Ectodermal cell (in vitro differentiated cells): ENCODE measurements at regions not wholly inside any gene's neighbourhood (a gene's known extent, or its start where the extent isn't known, plus 50 kb on each side); places are given as distances from the start of the nearest gene placed in this dataset.

Experiments used
- H3K27ac ChIP-seq: 2 replicates; pipeline ENCODE4 v1.7.0; 2013; ENCODE audit warnings: mild to moderate bottlenecking, low read depth, low read length; ENCODE audit not compliant: insufficient read depth, poor library complexity, severe bottlenecking
- H3K27me3 ChIP-seq: 2 replicates; pipeline ENCODE4 v1.7.0; 2013; ENCODE audit warnings: mild to moderate bottlenecking, low read length; ENCODE audit not compliant: insufficient read depth, control insufficient read depth, poor library complexity, severe bottlenecking
- H3K36me3 ChIP-seq: one replicate; pipeline ENCODE4 v1.7.0; 2013; ENCODE audit warnings: low read length; ENCODE audit not compliant: control insufficient read depth, insufficient read depth
- H3K4me1 ChIP-seq: one replicate; pipeline ENCODE4 v1.7.0; 2013; ENCODE audit warnings: low read length; ENCODE audit not compliant: control insufficient read depth, insufficient read depth
- H3K4me3 ChIP-seq: 2 replicates; pipeline ENCODE4 v1.7.0; 2013; ENCODE audit warnings: low read depth, low read length, control low read depth; ENCODE audit not compliant: insufficient read depth
- H3K9me3 ChIP-seq: 2 replicates; pipeline ENCODE4 v1.7.0; 2013; ENCODE audit warnings: mild to moderate bottlenecking, low read length, moderate library complexity; ENCODE audit not compliant: control insufficient read depth
- WGBS, 2 experiments: methylation state at CpG; one replicate each; pipeline ENCODE4 v1.1.7; 2013; ENCODE audit warnings: missing lambda C conversion rate in 2 of 2; 5-methylcytosine and 5-hydroxymethylcytosine counted together

DNA sequence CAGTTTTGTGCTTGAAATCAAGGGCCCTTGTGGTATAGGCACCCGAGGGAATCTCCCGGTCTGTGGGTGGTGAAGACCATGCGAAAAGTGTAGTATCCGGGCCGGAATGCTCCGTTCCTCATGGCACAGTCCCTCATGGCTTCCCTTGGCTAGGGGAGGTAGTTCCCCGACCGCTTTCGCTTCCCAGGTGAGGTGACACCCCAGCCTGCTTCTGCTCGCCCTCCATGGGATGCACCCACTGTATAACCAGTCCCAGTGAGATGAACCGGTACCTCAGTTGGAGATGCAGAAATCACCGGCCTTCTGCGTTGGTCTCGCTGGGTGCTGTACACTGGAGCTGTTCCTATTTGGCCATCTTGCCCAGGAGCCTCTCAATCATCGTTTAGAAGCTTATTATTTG, 195.7 kb upstream of the POT1 start:
- no peaks in the 10 kb centered on the region for H3K27me3 ChIP-seq
- WGBS, 2 experiments = 96% methylated on average over 15 of the region's 15 CpGs
- H3K27ac ChIP-seq = no peak overlapping the region
- no peaks in the 10 kb centered on the region for H3K4me1 ChIP-seq
- no peak overlapping the region for H3K4me3 ChIP-seq
- no peaks in the 10 kb centered on the region for H3K9me3 ChIP-seq
- H3K36me3 ChIP-seq = no peaks in the 10 kb centered on the region

DNA sequence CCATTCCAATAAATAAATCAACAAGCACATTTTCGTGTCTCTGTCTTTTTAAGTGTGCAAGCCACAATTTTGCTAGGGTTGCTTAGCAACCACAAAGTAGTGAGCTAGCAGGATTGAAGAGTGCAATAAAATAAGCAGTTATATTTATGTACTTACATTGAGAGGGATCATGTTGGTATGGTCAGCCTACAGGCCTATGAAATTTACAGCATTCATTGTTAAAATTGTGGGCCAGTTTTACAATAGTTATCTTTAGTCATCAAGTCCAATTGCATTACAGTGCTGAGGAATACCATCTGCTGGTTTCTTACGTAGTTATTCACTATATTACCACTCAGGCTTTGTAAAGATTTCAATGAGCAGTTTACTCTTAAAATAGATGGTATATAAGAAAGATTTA, 192.5 kb upstream of the POT1 start:
- H3K27me3 ChIP-seq = no peaks in the 10 kb centered on the region
- 97% methylated on average over 2 of the region's 2 CpGs; no CpG with 5 or more reads in 1 of the 2 experiments for WGBS, 2 experiments
- no peaks in the 10 kb centered on the region for H3K36me3 ChIP-seq
- no peak overlapping the region for H3K27ac ChIP-seq
- no peaks in the 10 kb centered on the region for H3K9me3 ChIP-seq
- no peaks in the 10 kb centered on the region for H3K4me1 ChIP-seq
- no peak overlapping the region for H3K4me3 ChIP-seq

DNA sequence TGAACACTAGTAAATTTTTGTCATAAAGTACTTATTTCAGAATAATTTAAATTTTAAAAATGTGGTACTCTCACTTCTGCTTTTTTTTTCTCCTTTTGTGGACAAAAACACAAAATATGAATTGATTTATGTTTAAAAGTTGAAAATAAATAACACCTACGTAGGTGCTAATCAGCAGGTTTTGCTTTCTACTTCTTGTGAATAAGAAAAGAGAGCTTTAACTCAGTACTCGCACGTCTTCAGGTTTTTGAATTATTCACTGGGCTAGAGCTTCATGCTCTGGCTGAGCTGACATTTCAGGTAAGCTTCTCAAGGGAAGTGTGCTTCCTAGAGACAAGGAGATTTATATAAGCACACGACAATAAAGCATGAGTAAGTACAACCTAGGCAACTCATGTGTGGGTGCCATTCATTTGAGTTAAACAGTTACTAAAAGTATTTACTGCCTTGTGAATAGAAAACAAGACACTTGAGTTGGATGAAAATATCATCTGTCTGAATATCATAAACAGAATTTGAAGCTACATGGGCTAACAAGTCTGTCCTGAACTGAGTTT, 190.0 kb upstream of the POT1 start:
- Histone ChIP-seq H3K36me3 (no peaks in the 10 kb centered on the region), H3K27me3 (no peaks in the 10 kb centered on the region), H3K27ac (no peak overlapping the region), H3K9me3 (no peaks in the 10 kb centered on the region), H3K4me3 (no peak overlapping the region), H3K4me1 (no peaks in the 10 kb centered on the region)
- WGBS, 2 experiments = 68 to 71% methylated on average over 4 of the region's 4 CpGs

DNA sequence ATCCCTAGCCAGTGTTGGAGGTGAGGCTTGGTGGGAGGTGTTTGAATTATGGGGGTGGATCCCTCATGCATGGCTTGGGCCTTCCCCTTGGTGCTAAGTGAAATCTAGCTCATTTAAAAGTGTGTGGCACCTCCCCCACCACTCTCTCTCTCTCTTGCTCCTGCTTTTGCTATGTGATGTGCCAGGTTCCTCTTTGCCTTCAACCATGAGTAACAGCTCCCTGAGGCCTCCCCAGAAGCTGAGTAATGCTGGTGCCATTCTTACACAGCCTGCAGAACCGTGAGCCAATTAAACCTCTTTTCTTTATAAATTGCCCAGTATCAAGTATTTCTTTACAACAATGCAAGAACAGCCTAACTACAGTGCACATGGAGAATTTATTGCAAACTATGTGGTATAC, 188.8 kb upstream of the POT1 start:
- Histone ChIP-seq H3K4me3 (no peak overlapping the region), H3K9me3 (no peaks in the 10 kb centered on the region)

DNA sequence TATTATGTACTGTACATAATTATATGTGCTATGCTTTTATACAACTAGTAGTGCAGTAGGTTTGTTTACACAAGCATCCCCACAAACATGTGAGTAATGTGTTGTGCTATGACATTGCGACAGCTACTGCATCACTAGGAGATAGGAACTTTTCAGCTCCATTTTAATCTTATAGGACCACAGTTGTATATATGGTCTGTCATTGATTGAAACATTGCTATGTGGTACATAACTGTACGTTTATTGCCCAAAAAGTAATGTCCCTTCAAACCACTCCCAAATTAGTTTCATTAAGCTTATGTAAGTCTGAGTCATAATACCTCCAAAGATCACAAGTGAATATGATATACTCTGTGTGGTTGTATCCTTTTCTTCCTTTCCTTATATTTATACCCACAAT, 183.2 kb upstream of the POT1 start:
- H3K36me3 ChIP-seq = no peaks in the 10 kb centered on the region
- H3K4me1 ChIP-seq = no peaks in the 10 kb centered on the region
- 94 to 100% methylated on average over 1 to 2 of the region's 2 CpGs for WGBS, 2 experiments
- H3K9me3 ChIP-seq = no peaks in the 10 kb centered on the region
- no peak overlapping the region for H3K4me3 ChIP-seq
- H3K27ac ChIP-seq = no peak overlapping the region
- no peaks in the 10 kb centered on the region for H3K27me3 ChIP-seq

More for the DNA sequence above, 188.8 kb upstream of the POT1 start:
- Histone ChIP-seq H3K36me3 (no peaks in the 10 kb centered on the region), H3K27me3 (no peaks in the 10 kb centered on the region), H3K4me1 (no peaks in the 10 kb centered on the region), H3K27ac (no peak overlapping the region)
- 94% methylated on average over 1 of the region's 1 CpG for WGBS, 2 experiments

DNA sequence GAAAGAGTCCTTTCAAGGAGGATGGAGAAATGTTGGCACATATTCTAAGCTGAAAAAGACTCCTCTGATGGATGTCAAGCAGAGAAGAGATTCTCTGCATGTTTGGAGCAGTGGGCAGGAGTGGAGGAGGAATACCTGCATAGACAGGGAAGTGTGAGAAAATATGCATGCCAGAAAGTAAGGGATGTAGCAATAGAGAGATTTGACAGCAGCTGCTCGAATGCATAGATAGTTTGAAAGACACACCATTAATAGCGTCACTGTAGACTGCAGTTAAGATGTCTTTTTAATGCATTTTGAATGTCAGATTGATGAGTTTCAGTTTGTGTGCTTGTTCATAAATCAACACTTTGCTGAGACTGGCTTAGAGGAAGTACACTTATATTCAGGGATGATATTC, 169.9 kb upstream of the POT1 start:
- Histone ChIP-seq H3K9me3 (no peaks in the 10 kb centered on the region), H3K4me3 (no peak overlapping the region), H3K4me1 (no peaks in the 10 kb centered on the region), H3K27ac (no peak overlapping the region), H3K27me3 (no peaks in the 10 kb centered on the region), H3K36me3 (no peaks in the 10 kb centered on the region)
- WGBS, 2 experiments = 44 to 50% methylated on average over 2 of the region's 2 CpGs

DNA sequence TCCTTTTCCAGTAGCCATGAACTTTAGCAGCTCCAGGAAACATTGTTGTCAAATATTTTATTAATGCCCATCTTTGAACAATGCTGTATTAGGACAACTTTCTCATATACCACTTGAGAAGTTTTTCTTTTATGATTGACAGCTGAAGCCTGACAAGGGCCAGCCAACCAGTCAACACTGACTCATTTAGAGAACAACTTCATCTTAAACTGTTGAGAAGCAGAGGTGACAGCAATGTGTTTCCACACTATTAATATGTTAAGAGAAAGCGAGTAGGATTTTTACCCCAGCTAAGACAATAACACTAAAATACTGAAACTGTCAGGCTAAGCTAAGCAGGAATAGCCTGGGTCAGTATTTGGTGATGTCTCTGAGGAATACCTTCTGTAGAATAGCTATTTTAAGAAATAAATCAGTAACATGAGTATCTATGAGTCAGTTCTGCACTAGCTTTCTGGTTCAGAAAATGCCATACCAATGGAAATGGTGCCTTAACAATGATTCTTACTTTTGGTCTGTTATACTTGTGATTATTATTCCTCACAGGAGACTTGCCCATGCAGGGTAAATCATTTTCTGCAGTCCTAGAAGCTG, 168.8 kb upstream of the POT1 start:
- Histone ChIP-seq H3K9me3 (no peaks in the 10 kb centered on the region), H3K27me3 (no peaks in the 10 kb centered on the region), H3K4me1 (no peaks in the 10 kb centered on the region), H3K27ac (no peak overlapping the region), H3K36me3 (no peaks in the 10 kb centered on the region), H3K4me3 (no peak overlapping the region)
- 91% methylated on average over 1 of the region's 1 CpG; no CpG with 5 or more reads in 1 of the 2 experiments for WGBS, 2 experiments

DNA sequence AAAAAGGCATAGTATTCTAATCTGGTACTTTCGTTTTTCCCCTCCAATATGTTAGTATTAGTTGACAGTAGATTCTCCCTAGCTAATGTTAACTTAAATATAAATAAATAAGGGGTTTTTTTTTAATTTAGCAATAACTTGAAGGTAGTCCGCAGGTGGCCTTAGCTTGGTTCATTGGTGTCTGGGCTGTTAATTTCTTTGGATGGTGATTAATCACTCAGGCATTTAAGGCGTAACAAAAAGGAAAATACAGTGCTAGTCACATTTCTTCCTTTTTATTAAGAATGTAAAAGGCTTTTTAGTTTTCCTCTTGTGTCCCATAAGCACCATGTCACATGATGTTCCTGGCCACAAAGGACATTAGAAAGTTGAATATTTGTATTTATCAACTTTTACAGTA, 161.0 kb upstream of the POT1 start:
- Histone ChIP-seq H3K4me3 (no peak overlapping the region), H3K36me3 (no peaks in the 10 kb centered on the region), H3K4me1 (no peaks in the 10 kb centered on the region), H3K27ac (no peak overlapping the region), H3K9me3 (no peaks in the 10 kb centered on the region), H3K27me3 (no peaks in the 10 kb centered on the region)
- 93 to 98% methylated on average over 2 of the region's 3 CpGs for WGBS, 2 experiments

DNA sequence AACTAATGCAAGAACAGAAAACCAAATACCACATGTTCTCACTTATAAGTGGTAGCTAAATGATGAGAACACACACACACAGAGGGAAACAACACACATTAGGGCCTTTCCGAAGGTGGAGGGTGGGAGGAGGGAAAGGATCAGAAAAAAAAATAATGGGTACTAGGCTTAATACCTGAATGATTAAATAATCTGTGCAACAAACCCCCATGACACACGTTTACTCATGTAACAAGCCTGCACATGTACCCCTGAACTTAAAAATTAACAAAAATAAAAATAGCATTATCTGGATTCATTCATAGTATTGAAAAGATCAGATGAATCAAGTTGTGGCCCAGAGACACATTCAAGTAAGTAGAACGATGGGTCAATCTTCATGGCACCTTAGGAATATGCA, 159.5 kb upstream of the POT1 start:
- Histone ChIP-seq H3K4me1 (no peaks in the 10 kb centered on the region), H3K27me3 (no peaks in the 10 kb centered on the region), H3K9me3 (no peaks in the 10 kb centered on the region), H3K4me3 (no peak overlapping the region), H3K36me3 (no peaks in the 10 kb centered on the region), H3K27ac (no peak overlapping the region)
- WGBS, 2 experiments = 90 to 100% methylated on average over 1 to 2 of the region's 3 CpGs

DNA sequence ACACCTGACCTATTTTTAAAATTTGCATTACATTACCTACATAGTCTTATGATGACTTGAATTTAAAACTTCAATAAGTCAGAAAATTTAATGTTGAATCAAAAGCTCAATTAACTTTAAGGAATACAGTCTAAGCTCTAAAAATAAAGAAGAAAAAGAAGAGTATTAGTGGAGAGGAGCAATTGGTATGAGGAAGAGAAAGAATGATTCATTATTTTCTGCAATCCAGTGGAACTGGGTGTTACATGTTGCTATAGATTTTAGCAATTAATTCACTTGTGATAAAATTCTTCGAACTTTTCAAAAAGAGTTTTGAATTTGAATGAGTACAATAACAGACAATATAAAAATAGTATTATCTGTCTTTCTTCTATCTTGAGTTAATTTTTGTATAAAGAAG, 158.9 kb upstream of the POT1 start:
- WGBS, 2 experiments = no CpG with 5 or more reads among the region's 1 CpG
- H3K36me3 ChIP-seq = no peaks in the 10 kb centered on the region
- H3K4me1 ChIP-seq = no peaks in the 10 kb centered on the region
- H3K27me3 ChIP-seq = no peaks in the 10 kb centered on the region
- no peak overlapping the region for H3K27ac ChIP-seq
- no peak overlapping the region for H3K4me3 ChIP-seq
- no peaks in the 10 kb centered on the region for H3K9me3 ChIP-seq

DNA sequence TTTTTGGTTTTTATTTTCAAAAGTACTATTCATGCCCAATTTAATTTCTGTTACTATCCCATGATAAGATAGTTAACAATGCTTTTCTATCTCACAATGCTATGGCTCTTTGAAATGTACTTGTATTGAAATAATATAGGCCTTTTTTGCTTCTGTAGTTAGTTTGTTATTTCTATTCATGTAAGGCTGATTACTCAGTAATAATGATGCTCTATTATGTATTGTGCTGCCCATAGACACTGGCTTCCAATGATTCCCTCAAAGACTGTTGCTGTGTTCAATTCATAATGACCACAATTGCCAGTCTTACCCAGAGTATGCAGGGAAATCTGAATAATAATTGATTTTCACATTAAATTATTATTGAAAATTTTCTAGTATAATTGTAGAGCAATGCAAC, 155.5 kb upstream of the POT1 start:
- H3K9me3 ChIP-seq = no peaks in the 10 kb centered on the region

More for the DNA sequence above, 155.5 kb upstream of the POT1 start:
- no peaks in the 10 kb centered on the region for H3K27me3 ChIP-seq
- no peaks in the 10 kb centered on the region for H3K36me3 ChIP-seq
- no peak overlapping the region for H3K27ac ChIP-seq
- H3K4me1 ChIP-seq = no peaks in the 10 kb centered on the region
- no peak overlapping the region for H3K4me3 ChIP-seq
